Subcutaneous abdominal adipose tissue (tissue), 5 donors: ENCODE measurements at regions not wholly inside any gene's neighbourhood (a gene's known extent, or its start where the extent isn't known, plus 50 kb on each side); places are given as distances from the start of the nearest gene placed in this dataset.

ENCODE experiments used
- H3K27ac ChIP-seq: one replicate; pipeline ENCODE4 v1.7.0; 2013; ENCODE audit warnings: low read depth, mild to moderate bottlenecking, inconsistent platforms, low read length, moderate library complexity
- H3K27me3 ChIP-seq, 5 donors: one replicate each; pipeline ENCODE4 v1.7.0; 2013; ENCODE audit warnings: low read length in 5 of 5, inconsistent platforms in 1 of 5; ENCODE audit not compliant: control insufficient read depth in 5 of 5, insufficient read depth in 4 of 5
- H3K36me3 ChIP-seq, 5 donors: one replicate each; pipeline ENCODE4 v1.7.0; 2013; ENCODE audit warnings: low read length in 5 of 5; ENCODE audit not compliant: control insufficient read depth in 5 of 5, insufficient read depth in 5 of 5
- H3K4me1 ChIP-seq, 5 donors: one replicate each; pipeline ENCODE4 v1.7.0; 2013; ENCODE audit warnings: low read length in 5 of 5, mild to moderate bottlenecking in 3 of 5, moderate library complexity in 1 of 5; ENCODE audit not compliant: control insufficient read depth in 5 of 5, insufficient read depth in 5 of 5
- H3K4me3 ChIP-seq, 5 donors: one replicate each; pipeline ENCODE4 v1.7.0; 2013; ENCODE audit warnings: low read length in 5 of 5, low read depth in 1 of 5
- H3K9ac ChIP-seq, 5 donors: one replicate each; pipeline ENCODE4 v1.7.0; 2013; ENCODE audit warnings: low read length in 5 of 5, mild to moderate bottlenecking in 4 of 5, moderate library complexity in 3 of 5
- H3K9me3 ChIP-seq, 5 donors: one replicate each; pipeline ENCODE4 v1.7.0; 2013; ENCODE audit warnings: low read length in 5 of 5; ENCODE audit not compliant: control insufficient read depth in 5 of 5
- donor health status: healthy.
- donor health status: healthy.
- donor health status: healthy.
- donor health status: healthy.
- donor health status: healthy.

GRCh38 chr6:47403801-47404200 lies 73.8 kb upstream of the CD2AP start:
- H3K27ac ChIP-seq, result no peak overlapping the region
- peaks cover 0 to 18% (median 11%) of the 10 kb centered on the region in 5 donors for H3K4me1 ChIP-seq
- H3K9ac ChIP-seq, result no peak overlapping the region
- H3K27me3 ChIP-seq, result no peaks in the 10 kb centered on the region
- no peaks in the 10 kb centered on the region for H3K9me3 ChIP-seq
- no peak overlapping the region for H3K4me3 ChIP-seq
- no peaks in the 10 kb centered on the region for H3K36me3 ChIP-seq

- H3K9ac ChIP-seq, result no peak overlapping the region
- H3K9me3 ChIP-seq, result no peaks in the 10 kb centered on the region
- peaks cover 0 to 18% (median 11%) of the 10 kb centered on the region in 5 donors for H3K4me1 ChIP-seq
- no peak overlapping the region for H3K27ac ChIP-seq
- H3K27me3 ChIP-seq, result no peaks in the 10 kb centered on the region
- H3K4me3 ChIP-seq, result no peak overlapping the region
- no peaks in the 10 kb centered on the region for H3K36me3 ChIP-seq
Observed at GRCh38 chr6:47404435-47404834, 73.2 kb upstream of the CD2AP start.

GRCh38 chr6:47405273-47405672 lies 72.3 kb upstream of the CD2AP start:
- Histone ChIP-seq H3K4me1 (peaks cover 0 to 18% (median 11%) of the 10 kb centered on the region in 5 donors), H3K27ac (no peak overlapping the region), H3K27me3 (no peaks in the 10 kb centered on the region), H3K36me3 (no peaks in the 10 kb centered on the region), H3K9ac (no peak overlapping the region), H3K4me3 (no peak overlapping the region), H3K9me3 (no peaks in the 10 kb centered on the region)

- no peaks in the 10 kb centered on the region for H3K9me3 ChIP-seq
- peaks cover 0 to 5% (median under 1%) of the 10 kb centered on the region in 5 donors for H3K4me1 ChIP-seq
- H3K9ac ChIP-seq, result no peak overlapping the region
- H3K4me3 ChIP-seq, result no peak overlapping the region
- H3K27ac ChIP-seq, result no peak overlapping the region
- no peaks in the 10 kb centered on the region for H3K36me3 ChIP-seq
- no peaks in the 10 kb centered on the region for H3K27me3 ChIP-seq
Observed at GRCh38 chr6:47407300-47408281, 70.0 kb upstream of the CD2AP start.

- H3K36me3 ChIP-seq, result no peaks in the 10 kb centered on the region
- H3K4me1 ChIP-seq, result peaks cover 0 to 15% (median 10%) of the 10 kb centered on the region in 5 donors
- peak overlapping the region; percentile 32 for H3K27ac ChIP-seq
- H3K4me3 ChIP-seq, result peak overlapping the region; percentile 46 to 82 (median 61)
- H3K27me3 ChIP-seq, result no peaks in the 10 kb centered on the region
- peak overlapping the region in 4 of 5 donors; percentile 13 to 72 (median 64) for H3K9ac ChIP-seq
- H3K9me3 ChIP-seq, result no peaks in the 10 kb centered on the region
Observed at GRCh38 chr6:47413752-47414422, 63.7 kb upstream of the CD2AP start.

GRCh38 chr6:47414423-47415167 lies 63.0 kb upstream of the CD2AP start:
- peak overlapping the region; percentile 13 to 72 (median 64) for H3K9ac ChIP-seq
- H3K9me3 ChIP-seq, result no peaks in the 10 kb centered on the region
- peak overlapping the region; percentile 32 for H3K27ac ChIP-seq
- H3K27me3 ChIP-seq, result no peaks in the 10 kb centered on the region
- no peaks in the 10 kb centered on the region for H3K36me3 ChIP-seq
- peaks cover 0 to 15% (median 10%) of the 10 kb centered on the region in 5 donors for H3K4me1 ChIP-seq
- H3K4me3 ChIP-seq, result peak overlapping the region; percentile 46 to 82 (median 61)

- no peaks in the 10 kb centered on the region for H3K9me3 ChIP-seq
- H3K9ac ChIP-seq, result no peak overlapping the region
Observed at GRCh38 chr6:47416396-47417345, 60.9 kb upstream of the CD2AP start.

GRCh38 chr6:47419621-47420020 lies 58.0 kb upstream of the CD2AP start:
- Histone ChIP-seq H3K36me3 (no peaks in the 10 kb centered on the region), H3K4me1 (peaks cover 0 to 14% (median 5%) of the 10 kb centered on the region in 5 donors), H3K4me3 (no peak overlapping the region), H3K9ac (no peak overlapping the region), H3K9me3 (no peaks in the 10 kb centered on the region), H3K27ac (no peak overlapping the region), H3K27me3 (no peaks in the 10 kb centered on the region)

More at GRCh38 chr6:47416396-47417345, 60.9 kb upstream of the CD2AP start:
- no peak overlapping the region for H3K4me3 ChIP-seq
- no peaks in the 10 kb centered on the region for H3K27me3 ChIP-seq
- no peaks in the 10 kb centered on the region for H3K36me3 ChIP-seq
- H3K4me1 ChIP-seq, result peaks cover 0 to 20% (median 10%) of the 10 kb centered on the region in 5 donors
- H3K27ac ChIP-seq, result no peak overlapping the region
